Activated naive CD4-positive, alpha-beta T cell treated with anti-CD3 and anti-CD28 coated beads for 36 hours (primary cell): ENCODE measurements at regions not wholly inside any gene's neighbourhood (a gene's known extent, or its start where the extent isn't known, plus 50 kb on each side); places are given as distances from the start of the nearest gene placed in this dataset.

Experiments used
- CTCF ChIA-PET: fragments of 350-600 bp; sonication (Branson Sonifier 250); formaldehyde crosslinking; loops from one replicate; lab custom pipeline; 2021; ENCODE audit warnings: antibody characterized with exemption; lab: Charles Lee
- DNase-seq: peaks from one replicate; pipeline ENCODE4 v3.0.0-alpha.2; 2020
- H3K27ac Mint-ChIP-seq: one replicate; pipeline ENCODE4 v1.8.0; 2021; ENCODE audit warnings: mild to moderate bottlenecking, mixed read lengths
- H3K27me3 Mint-ChIP-seq: one replicate; pipeline ENCODE4 v1.8.0; 2021; ENCODE audit warnings: low read depth, mixed read lengths
- H3K36me3 Mint-ChIP-seq: one replicate; pipeline ENCODE4 v1.8.0; 2021; ENCODE audit warnings: low read depth, mixed read lengths
- H3K4me1 Mint-ChIP-seq: one replicate; pipeline ENCODE4 v1.8.0; 2021; ENCODE audit warnings: low read depth, mixed read lengths
- H3K4me3 Mint-ChIP-seq: one replicate; pipeline ENCODE4 v1.8.0; 2021; ENCODE audit warnings: mild to moderate bottlenecking, moderate library complexity, mixed read lengths
- H3K9me3 Mint-ChIP-seq: one replicate; pipeline ENCODE4 v1.8.0; 2021; ENCODE audit warnings: mixed read lengths
- intact Hi-C: fragments of 100-400 bp; cut with micrococcal nuclease; formaldehyde crosslinking; loops from one replicate; pipeline ENCODE4 v1.15.1; 2023

- Mint-ChIP-seq H3K36me3 (no peaks in the 10 kb centered on the region), H3K4me3 (no peak overlapping the region), H3K4me1 (no peaks in the 10 kb centered on the region), H3K27me3 (peaks cover 41% of the 10 kb centered on the region), H3K9me3 (no peaks in the 10 kb centered on the region), H3K27ac (no peak overlapping the region)
- CTCF ChIA-PET = no interaction called here
- intact Hi-C loops = no loop called here
- DNase-seq = no peak
Observed at GRCh38 chr9:115198001-115198400, 80.0 kb upstream of the TNC start.

- Mint-ChIP-seq H3K4me3 (no peak overlapping the region), H3K27ac (no peak overlapping the region), H3K4me1 (peaks cover 6% of the 10 kb centered on the region), H3K27me3 (peaks cover 41% of the 10 kb centered on the region), H3K9me3 (no peaks in the 10 kb centered on the region), H3K36me3 (no peaks in the 10 kb centered on the region)
- no peak for DNase-seq
- intact Hi-C loops = loop anchor here (10.0 kb wide), 2 partner anchors 306 to 324 kb away; no protein-coding TSS in a partner anchor
- CTCF ChIA-PET = no interaction called here
Observed at GRCh38 chr9:115200711-115201505, 83.0 kb upstream of the TNC start.

GRCh38 chr9:115202181-115202580, 84.2 kb upstream of the TNC start:
- Mint-ChIP-seq H3K27me3 (peaks cover 35% of the 10 kb centered on the region), H3K36me3 (no peaks in the 10 kb centered on the region), H3K4me1 (peaks cover 10% of the 10 kb centered on the region), H3K4me3 (no peak overlapping the region), H3K9me3 (no peaks in the 10 kb centered on the region), H3K27ac (no peak overlapping the region)
- CTCF ChIA-PET = interaction anchor here (0.7 kb wide), 1 partner anchor 40 kb away, joined by 4 read pairs; no protein-coding TSS in a partner anchor
- DNase-seq = no peak
- intact Hi-C loops = loop anchor here (10.0 kb wide), 2 partner anchors 307 to 323 kb away; no protein-coding TSS in a partner anchor

- intact Hi-C loops = loop anchor here (10.0 kb wide), 2 partner anchors 308 to 322 kb away; no protein-coding TSS in a partner anchor
- H3K9me3 Mint-ChIP-seq = no peaks in the 10 kb centered on the region
- DNase-seq = no peak
- H3K4me3 Mint-ChIP-seq = no peak overlapping the region
- peaks cover 38% of the 10 kb centered on the region for H3K27me3 Mint-ChIP-seq
- peaks cover 11% of the 10 kb centered on the region for H3K4me1 Mint-ChIP-seq
- CTCF ChIA-PET = interaction anchor here (0.6 kb wide), 1 partner anchor 717 kb away, joined by 3 read pairs; no protein-coding TSS in a partner anchor
- H3K36me3 Mint-ChIP-seq = no peaks in the 10 kb centered on the region
- no peak overlapping the region for H3K27ac Mint-ChIP-seq
Observed at GRCh38 chr9:115202960-115203751, 85.2 kb upstream of the TNC start.

- intact Hi-C loops = loop anchor here (1.0 to 10.0 kb wide), 4 partner anchors 168 to 320 kb away; no protein-coding TSS in a partner anchor
- no peaks in the 10 kb centered on the region for H3K9me3 Mint-ChIP-seq
Observed at GRCh38 chr9:115204904-115205453, 87.0 kb upstream of the TNC start.

GRCh38 chr9:115207003-115207836, 89.3 kb upstream of the TNC start:
- Mint-ChIP-seq H3K27me3 (peaks cover 26% of the 10 kb centered on the region), H3K27ac (no peak overlapping the region), H3K36me3 (no peaks in the 10 kb centered on the region), H3K4me3 (no peak overlapping the region), H3K9me3 (no peaks in the 10 kb centered on the region), H3K4me1 (peaks cover 15% of the 10 kb centered on the region)
- intact Hi-C loops = loop anchor here (5.0 to 10.0 kb wide), 3 partner anchors 170 to 318 kb away; no protein-coding TSS in a partner anchor
- CTCF ChIA-PET = no interaction called here
- DNase-seq = peak; percentile 5

More at GRCh38 chr9:115204904-115205453, 87.0 kb upstream of the TNC start:
- H3K4me1 Mint-ChIP-seq = peaks cover 15% of the 10 kb centered on the region
- no peak overlapping the region for H3K4me3 Mint-ChIP-seq
- DNase-seq = no peak
- no peaks in the 10 kb centered on the region for H3K36me3 Mint-ChIP-seq
- CTCF ChIA-PET = no interaction called here
- H3K27me3 Mint-ChIP-seq = peaks cover 33% of the 10 kb centered on the region
- no peak overlapping the region for H3K27ac Mint-ChIP-seq

GRCh38 chr9:115208501-115208900, 90.5 kb upstream of the TNC start:
- H3K4me1 Mint-ChIP-seq = peaks cover 15% of the 10 kb centered on the region
- intact Hi-C loops = loop anchor here (2.0 to 10.0 kb wide), 4 partner anchors 171 to 512 kb away; no protein-coding TSS in a partner anchor
- no peak overlapping the region for H3K4me3 Mint-ChIP-seq
- no peak for DNase-seq
- H3K27ac Mint-ChIP-seq = no peak overlapping the region
- no peaks in the 10 kb centered on the region for H3K36me3 Mint-ChIP-seq
- no peaks in the 10 kb centered on the region for H3K9me3 Mint-ChIP-seq
- CTCF ChIA-PET = no interaction called here
- H3K27me3 Mint-ChIP-seq = peaks cover 32% of the 10 kb centered on the region

GRCh38 chr9:115209601-115210306, 91.8 kb upstream of the TNC start:
- Mint-ChIP-seq H3K4me1 (peaks cover 15% of the 10 kb centered on the region), H3K4me3 (no peak overlapping the region), H3K27me3 (peaks cover 31% of the 10 kb centered on the region), H3K36me3 (no peaks in the 10 kb centered on the region), H3K9me3 (no peaks in the 10 kb centered on the region), H3K27ac (no peak overlapping the region)
- peak; percentile 39 for DNase-seq
- CTCF ChIA-PET = no interaction called here
- intact Hi-C loops = loop anchor here (2.0 to 10.0 kb wide), 4 partner anchors 172 to 513 kb away; no protein-coding TSS in a partner anchor

GRCh38 chr9:115210699-115211098, 92.7 kb upstream of the TNC start:
- peaks cover 9% of the 10 kb centered on the region for H3K4me1 Mint-ChIP-seq
- H3K27me3 Mint-ChIP-seq = peaks cover 37% of the 10 kb centered on the region
- H3K36me3 Mint-ChIP-seq = no peaks in the 10 kb centered on the region
- H3K9me3 Mint-ChIP-seq = no peaks in the 10 kb centered on the region
- intact Hi-C loops = no loop called here
- DNase-seq = no peak
- H3K4me3 Mint-ChIP-seq = no peak overlapping the region
- CTCF ChIA-PET = no interaction called here
- H3K27ac Mint-ChIP-seq = no peak overlapping the region

GRCh38 chr9:115211413-115212124, 93.6 kb upstream of the TNC start:
- H3K36me3 Mint-ChIP-seq = no peaks in the 10 kb centered on the region
- peaks cover 37% of the 10 kb centered on the region for H3K27me3 Mint-ChIP-seq
- H3K9me3 Mint-ChIP-seq = no peaks in the 10 kb centered on the region
- intact Hi-C loops = no loop called here
- CTCF ChIA-PET = no interaction called here
- H3K27ac Mint-ChIP-seq = no peak overlapping the region
- H3K4me1 Mint-ChIP-seq = peaks cover 9% of the 10 kb centered on the region
- no peak for DNase-seq
- no peak overlapping the region for H3K4me3 Mint-ChIP-seq
